ENCODE measurements at regions not wholly inside any gene's neighbourhood (a gene's known extent, or its start where the extent isn't known, plus 50 kb on each side); places are given as distances from the start of the nearest gene placed in this dataset.

DNA sequence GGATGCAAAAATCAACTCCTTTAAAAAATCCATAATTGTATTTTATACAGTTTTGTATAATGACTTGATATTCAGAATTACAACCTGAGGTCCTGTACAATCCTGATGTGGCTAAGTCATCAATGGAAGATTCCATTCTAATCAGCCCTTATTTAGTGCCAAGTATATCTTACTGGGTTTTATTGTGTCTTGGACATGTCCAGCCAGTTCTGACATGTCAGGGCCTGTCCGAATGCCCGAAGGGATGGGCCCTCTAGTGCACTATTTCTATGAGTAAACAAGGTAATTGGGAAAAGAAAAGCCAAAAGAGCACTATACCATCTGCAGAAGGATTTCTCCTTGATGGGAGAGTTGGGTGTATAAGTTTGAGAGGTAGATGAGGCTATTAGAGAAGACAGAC, 412.9 kb downstream of the METTL15 start:
- TF ChIP-seq, protein P1, sequence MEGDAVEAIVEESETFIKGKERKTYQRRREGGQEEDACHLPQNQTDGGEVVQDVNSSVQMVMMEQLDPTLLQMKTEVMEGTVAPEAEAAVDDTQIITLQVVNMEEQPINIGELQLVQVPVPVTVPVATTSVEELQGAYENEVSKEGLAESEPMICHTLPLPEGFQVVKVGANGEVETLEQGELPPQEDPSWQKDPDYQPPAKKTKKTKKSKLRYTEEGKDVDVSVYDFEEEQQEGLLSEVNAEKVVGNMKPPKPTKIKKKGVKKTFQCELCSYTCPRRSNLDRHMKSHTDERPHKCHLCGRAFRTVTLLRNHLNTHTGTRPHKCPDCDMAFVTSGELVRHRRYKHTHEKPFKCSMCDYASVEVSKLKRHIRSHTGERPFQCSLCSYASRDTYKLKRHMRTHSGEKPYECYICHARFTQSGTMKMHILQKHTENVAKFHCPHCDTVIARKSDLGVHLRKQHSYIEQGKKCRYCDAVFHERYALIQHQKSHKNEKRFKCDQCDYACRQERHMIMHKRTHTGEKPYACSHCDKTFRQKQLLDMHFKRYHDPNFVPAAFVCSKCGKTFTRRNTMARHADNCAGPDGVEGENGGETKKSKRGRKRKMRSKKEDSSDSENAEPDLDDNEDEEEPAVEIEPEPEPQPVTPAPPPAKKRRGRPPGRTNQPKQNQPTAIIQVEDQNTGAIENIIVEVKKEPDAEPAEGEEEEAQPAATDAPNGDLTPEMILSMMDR (IDR thresholded peaks at IDR 0.05; ENCODE audit: extremely low read depth in 1 of 2, insufficient read depth in 1 of 2, low read depth in 1 of 2, low read length in 2 of 2): no peak
- TF ChIP-seq EZH2 (IDR thresholded peaks at IDR 0.05; ENCODE audit: borderline replicate concordance, low read depth, low read length, severe bottlenecking): no peak
